ENCODE measurements at regions not wholly inside any gene's neighbourhood (a gene's known extent, or its start where the extent isn't known, plus 50 kb on each side); places are given as distances from the start of the nearest gene placed in this dataset.

GRCh38 chr2:43030551-43031307, 195.7 kb downstream of the ZFP36L2 start:
- no peak for DNase-seq

DNA sequence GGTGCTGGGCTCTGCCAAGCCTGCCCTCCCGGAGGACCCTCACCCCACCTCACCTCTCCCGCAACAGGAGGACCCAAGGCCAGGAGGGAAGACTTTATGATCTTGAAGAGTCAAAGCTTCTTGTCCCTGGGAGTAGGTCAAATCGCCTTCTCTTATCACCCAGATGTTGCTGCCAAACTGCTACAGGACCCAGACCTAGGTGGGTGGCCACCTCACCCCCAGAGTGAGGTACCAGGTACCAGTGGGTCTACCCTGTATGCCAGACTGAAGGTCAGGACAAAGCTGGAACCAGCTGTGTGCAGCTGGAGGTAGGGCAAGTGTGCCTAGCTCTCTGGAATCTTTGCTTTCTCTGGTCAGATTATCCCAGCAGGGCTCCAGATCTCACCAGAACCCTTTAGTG, 197.2 kb downstream of the ZFP36L2 start:
- no peak for DNase-seq

DNA sequence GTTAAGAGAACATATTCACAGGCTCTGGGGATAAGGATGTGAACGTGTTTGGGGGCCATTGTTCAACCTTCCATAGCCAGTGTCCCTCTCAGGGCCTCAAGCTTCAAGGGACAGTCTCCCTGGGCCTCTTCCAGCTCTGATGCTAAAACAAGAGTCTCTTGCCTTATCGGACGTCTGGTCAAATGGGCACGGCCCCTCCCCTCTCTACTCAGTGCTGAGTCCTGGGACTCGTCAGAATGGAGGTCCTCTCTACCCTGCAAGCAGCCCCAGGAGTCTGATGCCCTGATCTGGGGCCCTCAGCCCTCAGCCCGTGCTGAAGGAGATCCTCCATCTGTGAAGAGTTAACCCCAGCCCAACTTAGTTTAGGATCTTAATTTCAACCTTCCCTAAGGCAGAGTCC, 198.2 kb downstream of the ZFP36L2 start:
- no peak for DNase-seq

GRCh38 chr2:43027097-43027873, 199.1 kb downstream of the ZFP36L2 start:
- no peak for DNase-seq

- DNase-seq, result no peak
Measured at GRCh38 chr2:43026426-43027096, 199.8 kb downstream of the ZFP36L2 start.

- no peak for DNase-seq
Measured at GRCh38 chr2:43025709-43026295, 200.6 kb downstream of the ZFP36L2 start.

DNA sequence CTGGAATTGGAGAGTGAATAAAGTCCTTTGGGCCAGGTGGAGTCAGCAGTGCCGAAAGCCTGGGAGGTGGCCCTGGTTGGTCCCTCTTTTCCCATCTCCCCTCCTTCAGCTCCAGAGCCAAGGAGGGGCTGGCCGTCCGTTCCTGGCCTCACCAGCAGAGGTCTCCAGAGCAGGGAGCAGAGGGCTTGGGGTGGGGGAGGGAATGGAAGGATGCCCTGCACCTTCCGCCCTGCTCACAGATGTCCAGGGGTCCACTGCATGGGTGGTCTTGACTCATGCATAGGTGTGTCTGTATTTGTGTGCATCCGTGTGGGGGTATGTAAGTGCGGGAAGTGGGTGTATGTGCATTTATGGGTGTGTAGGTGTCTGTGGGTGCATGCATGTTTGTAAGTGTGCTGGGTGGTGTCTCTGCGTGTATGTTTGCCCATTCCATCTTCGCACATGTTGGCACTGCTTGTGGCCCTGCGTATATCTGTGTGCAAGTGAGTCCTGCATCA, 201.8 kb downstream of the ZFP36L2 start:
- DNase-seq, result peak; percentile 53

GRCh38 chr2:43023791-43024514, 202.5 kb downstream of the ZFP36L2 start:
- DNase-seq, result no peak

DNA sequence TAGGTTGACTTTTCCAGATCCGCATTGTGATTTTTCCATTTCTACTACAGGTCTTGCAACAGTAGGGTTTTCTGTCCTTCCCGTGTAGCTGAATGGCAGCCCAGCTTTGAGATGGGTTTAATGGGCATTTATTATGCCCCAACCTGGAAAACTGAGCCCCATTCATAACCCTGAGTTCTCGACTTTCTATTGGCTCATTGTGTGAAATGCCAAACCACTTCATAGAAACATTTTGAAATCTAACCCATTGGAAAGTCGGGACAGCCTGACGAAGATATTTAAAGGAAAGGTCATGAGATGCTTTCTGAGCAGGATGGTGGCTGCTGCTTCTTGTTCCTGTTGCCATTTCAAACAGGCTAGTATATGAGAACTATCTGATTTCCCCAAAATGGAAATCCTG, 203.5 kb downstream of the ZFP36L2 start:
- DNase-seq, result no peak

DNA sequence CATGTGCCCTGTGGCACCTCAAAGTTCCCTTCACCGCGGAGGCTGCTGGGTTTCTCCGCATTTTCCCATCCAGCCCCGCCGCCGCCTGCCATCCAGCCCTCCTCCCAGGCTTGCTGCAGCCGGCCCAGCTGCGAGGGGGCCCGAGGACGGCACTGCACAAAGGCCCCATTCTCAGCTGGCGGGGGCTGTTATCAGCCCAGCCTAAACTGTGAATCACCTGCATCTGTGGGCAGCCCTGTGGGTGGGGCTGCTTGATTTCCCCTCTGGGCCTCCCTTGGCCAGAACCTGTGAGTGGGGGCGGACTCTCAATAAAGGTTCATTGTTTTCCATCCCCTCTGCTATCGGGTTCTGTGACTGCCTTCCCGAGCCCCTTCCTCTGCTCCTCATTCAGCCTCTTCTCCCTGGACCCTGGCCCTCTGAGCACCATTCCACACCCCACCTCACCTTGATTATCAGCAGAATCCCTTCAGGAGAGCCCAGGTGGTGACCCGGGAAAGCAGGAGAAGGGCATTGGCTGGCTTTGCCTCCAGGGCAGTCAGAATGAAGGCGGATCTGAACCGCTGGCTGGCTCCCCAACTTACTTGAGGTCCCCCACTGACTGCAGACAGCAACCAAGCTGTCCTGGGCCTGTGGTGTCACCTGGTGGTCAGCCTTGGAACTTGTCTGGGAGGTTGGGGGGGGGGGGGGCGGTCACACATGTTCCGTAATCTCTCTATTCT, 204.5 kb downstream of the ZFP36L2 start:
- DNase-seq, result peak; percentile 9

DNA sequence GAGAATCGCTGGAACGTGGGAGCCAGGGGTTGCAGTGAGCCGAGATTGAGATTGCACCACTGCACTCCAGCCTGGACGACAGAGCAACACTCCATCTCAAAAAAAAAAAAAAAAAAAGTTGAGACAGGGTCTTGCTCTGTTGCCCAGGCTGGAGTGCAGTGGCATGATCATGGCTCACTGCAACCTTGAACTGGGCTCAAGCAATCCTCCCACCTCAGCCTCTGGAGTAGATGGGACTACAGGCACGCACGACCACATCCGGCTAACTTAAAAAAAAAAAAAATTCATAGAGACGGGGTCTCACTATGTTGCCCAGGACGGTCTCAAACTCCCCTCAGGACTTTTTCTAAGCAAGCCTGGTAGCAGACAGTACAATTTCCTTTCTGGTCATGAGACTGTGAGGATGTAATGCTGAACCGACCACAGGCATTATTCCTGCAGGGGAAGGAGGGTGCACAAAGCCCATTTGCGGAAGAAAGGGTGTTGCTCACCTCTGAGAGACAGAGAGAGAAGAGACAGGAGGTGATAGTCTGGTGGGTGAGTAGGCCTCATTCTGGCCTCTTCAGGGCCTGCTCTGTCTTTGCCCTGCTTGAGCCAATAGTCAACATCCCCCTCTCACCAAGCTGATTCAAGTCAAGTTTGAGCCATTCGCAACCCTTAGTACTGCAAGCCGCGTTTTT, 205.3 kb downstream of the ZFP36L2 start:
- no peak for DNase-seq

DNA sequence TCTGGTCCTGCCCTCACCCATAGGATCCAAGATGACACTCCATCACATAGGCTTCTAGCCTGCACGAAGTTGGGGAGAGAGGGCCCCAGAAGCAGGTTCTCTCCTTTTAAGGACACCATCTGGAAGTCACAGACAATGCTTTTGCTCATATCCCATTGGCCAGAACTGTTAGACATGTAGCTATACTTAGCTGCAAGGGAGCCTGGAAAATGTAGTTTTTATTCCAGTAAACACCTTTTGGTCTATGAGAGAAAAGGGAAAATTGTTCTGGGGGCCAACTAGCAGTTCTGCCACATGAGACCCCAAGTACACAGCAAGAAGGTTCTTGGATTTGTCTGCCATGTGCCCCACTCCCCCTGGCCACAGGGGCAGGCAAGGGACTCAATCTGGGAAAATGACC, 206.1 kb downstream of the ZFP36L2 start:
- no peak for DNase-seq

GRCh38 chr2:43019536-43020183, 206.7 kb downstream of the ZFP36L2 start:
- DNase-seq, result no peak

GRCh38 chr2:43019025-43019367, 207.4 kb downstream of the ZFP36L2 start:
- no peak for DNase-seq

DNA sequence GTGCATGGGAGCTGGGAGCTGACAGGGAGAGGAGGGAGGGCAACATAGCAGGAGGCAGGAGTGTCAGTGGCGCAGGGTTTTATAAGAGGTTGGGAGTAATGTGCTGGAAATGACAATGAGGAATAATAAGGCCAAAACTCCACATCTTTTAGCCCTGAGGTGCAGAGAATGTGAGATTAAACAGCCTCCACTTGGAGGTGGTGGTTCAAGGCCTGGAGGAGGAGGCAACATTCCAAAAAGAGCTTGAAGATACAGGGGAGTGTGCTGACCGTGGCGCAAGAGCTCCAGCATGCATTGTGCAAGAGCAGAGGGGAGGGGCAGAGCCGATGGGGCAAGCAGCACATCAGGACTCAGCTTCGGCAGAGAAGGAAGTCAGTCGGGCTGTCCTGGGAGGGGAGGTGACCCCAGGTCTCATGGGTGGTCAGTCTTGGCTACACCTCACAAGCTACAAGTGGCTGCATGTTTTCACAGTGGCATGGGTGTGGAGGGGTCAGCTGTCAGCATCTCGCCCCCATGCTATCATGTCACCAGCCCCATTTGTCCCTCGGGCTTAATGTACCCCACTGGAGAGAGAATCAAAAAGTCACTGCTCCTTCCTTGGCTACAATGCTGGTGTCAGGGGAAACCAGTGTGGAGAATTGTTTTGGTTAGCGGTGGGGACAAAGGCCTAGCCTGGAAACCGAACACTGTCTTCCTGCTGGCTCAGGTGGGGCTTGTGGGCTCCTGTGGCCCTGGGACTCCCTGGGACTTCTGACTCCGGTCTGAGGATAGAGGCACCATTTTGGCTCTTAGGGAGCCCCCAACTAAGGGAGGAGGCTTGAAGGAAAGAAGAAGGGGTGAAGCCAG, 208.0 kb downstream of the ZFP36L2 start:
- no peak for DNase-seq

DNA sequence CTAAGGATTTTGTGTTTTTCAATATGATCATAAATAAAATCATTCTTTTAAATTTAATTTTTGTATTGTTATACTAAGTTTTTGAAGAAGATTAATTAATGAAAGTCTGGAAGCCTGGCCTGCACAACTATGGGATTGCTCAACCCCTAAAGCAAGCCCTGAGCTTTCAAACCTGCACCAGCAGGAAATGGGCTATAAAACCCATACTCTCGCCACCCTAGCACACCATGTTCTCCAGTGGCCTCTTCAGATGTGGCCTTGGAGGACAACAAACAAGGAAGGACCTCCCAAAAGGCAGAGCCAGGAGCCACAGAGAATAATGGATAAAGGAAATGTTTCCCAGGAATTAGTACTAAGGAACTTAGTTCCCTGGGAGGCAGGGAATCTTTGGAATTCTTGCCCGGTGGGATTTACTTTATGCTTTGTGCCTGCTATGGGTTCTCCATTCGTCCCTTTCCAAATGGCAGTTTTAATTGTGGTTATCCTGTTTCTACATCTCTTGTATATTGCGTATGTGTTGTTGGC, 212.5 kb downstream of the ZFP36L2 start:
- DNase-seq, result no peak

- DNase-seq, result no peak
Measured at GRCh38 chr2:43012966-43013365, 213.4 kb downstream of the ZFP36L2 start.

DNA sequence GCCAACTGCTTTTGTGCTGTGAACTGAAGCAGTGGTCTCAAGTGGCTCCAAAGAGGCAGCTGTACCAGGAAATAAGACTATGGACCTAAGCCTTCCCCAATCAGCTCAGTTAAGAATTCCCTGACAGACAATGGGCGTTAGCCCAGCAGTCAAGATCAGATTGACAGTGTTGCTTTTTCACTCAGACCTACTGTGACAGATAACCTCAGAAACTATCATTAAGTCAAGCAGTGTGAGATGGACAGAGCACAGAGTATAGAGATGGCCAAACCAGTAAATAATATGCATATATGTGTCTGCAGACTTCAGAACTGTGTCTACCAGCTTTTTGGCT, 215.3 kb downstream of the ZFP36L2 start:
- no peak for DNase-seq

DNA sequence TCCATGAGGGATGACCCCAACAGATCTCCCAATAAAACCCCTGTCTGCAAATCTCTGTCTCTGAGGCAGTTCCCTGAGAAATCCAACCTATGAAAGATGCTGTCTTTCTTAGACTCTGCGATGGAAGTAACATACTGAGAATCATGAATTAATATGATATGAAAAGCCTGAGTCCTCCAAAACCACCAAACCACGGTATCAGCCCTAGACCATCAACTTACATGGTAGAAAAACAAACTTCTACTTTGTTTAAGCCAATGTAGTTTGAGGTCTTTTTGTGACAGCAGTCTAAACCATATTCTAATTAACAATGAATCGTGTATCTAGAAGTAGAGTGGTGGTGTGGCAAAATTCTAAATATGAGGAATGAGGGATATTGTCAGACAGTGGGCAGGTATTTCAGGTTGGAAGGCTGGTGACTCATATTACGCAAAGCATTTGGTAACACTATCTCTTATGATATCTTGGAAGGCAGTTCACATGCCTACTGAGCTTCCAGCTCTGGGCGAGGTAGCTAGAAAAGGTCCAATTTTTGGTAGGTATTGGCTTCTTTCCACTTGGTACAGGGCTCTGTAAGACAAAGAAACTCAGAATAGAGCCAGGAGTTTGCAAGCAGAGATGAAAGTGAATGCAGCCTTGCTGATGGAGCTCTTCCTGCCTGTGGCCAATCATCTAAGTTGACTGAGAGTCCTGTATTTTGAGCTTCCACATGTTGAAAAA, 215.8 kb downstream of the ZFP36L2 start:
- DNase-seq, result no peak

All from stimulated activated CD4-positive, alpha-beta T cell treated with anti-CD3 and anti-CD28 coated beads, Interleukin-15, amount 100 ng/mL, for 24 hours (primary cell).